ENCODE measurements at regions not wholly inside any gene's neighbourhood (a gene's known extent, or its start where the extent isn't known, plus 50 kb on each side); places are given as distances from the start of the nearest gene placed in this dataset.
A peak's percentile ranks its signal among the peaks of the same experiment; 100 is the strongest.

- no peak overlapping the region for H2AFZ ChIP-seq
- no peak overlapping the region for H3K27ac ChIP-seq
- no peaks in the 10 kb centered on the region for H3K9me3 ChIP-seq (ENCODE audit: low read depth)
- in situ Hi-C loops (cut with MboI), result no loop called here
- no peak for TF ChIP-seq EZH2phosphoT487 (IDR thresholded peaks at IDR 0.05; ENCODE audit: insufficient read depth, low read depth)
- TF ChIP-seq EZH2 (IDR thresholded peaks at IDR 0.05; ENCODE audit: insufficient read depth, poor library complexity, severe bottlenecking), result no peak
- H3K4me3 ChIP-seq, result no peak overlapping the region
- no peak overlapping the region for H3K4me2 ChIP-seq (ENCODE audit: unreplicated experiment)
- no peaks in the 10 kb centered on the region; the same call in 1 of the 2 replicates for H3K27me3 ChIP-seq (replicated peaks; ENCODE audit: insufficient read depth)
- H4K20me1 ChIP-seq (ENCODE audit: insufficient read depth), result no peaks in the 10 kb centered on the region
- no peaks in the 10 kb centered on the region for H3K4me1 ChIP-seq (ENCODE audit: insufficient read depth)
- 15 to 19% methylated on average over 5 of the region's 5 CpGs for WGBS, 2 experiments (ENCODE audit: low coverage in 1 of 2, low lambda C conversion rate in 2 of 2, missing lambda C conversion rate in 2 of 2)
- no peaks in the 10 kb centered on the region for H3K9me2 ChIP-seq (ENCODE audit: insufficient read depth)
- H3K9ac ChIP-seq, result no peak overlapping the region
- no peaks in the 10 kb centered on the region for H3K79me2 ChIP-seq (ENCODE audit: insufficient read depth)
- peak; percentile 16 for DNase-seq
- no peaks in the 10 kb centered on the region for H3F3A ChIP-seq (ENCODE audit: insufficient read depth)
- H3K36me3 ChIP-seq (ENCODE audit: low read depth), result no peaks in the 10 kb centered on the region
These were observed 120.6 kb upstream of the CDKN3 start for GRCh38 chr14:54275997-54276725.

GRCh38 chr14:54278087-54278486, 118.7 kb upstream of the CDKN3 start:
- H3K27me3 ChIP-seq (replicated peaks; ENCODE audit: insufficient read depth), result no peaks in the 10 kb centered on the region; the same call in none of the 2 replicates
- no peak overlapping the region for H3K4me3 ChIP-seq
- no peak for DNase-seq
- H3F3A ChIP-seq (ENCODE audit: insufficient read depth), result no peaks in the 10 kb centered on the region
- H4K20me1 ChIP-seq (ENCODE audit: insufficient read depth), result no peaks in the 10 kb centered on the region
- no peak overlapping the region for H3K4me2 ChIP-seq (ENCODE audit: unreplicated experiment)
- TF ChIP-seq EZH2phosphoT487 (IDR thresholded peaks at IDR 0.05; ENCODE audit: insufficient read depth, low read depth) (no peak), EZH2 (IDR thresholded peaks at IDR 0.05; ENCODE audit: insufficient read depth, poor library complexity, severe bottlenecking) (no peak)
- no peaks in the 10 kb centered on the region for H3K79me2 ChIP-seq (ENCODE audit: insufficient read depth)
- no peaks in the 10 kb centered on the region for H3K36me3 ChIP-seq (ENCODE audit: low read depth)
- H3K27ac ChIP-seq, result no peak overlapping the region
- in situ Hi-C loops (cut with MboI), result no loop called here
- H2AFZ ChIP-seq, result no peak overlapping the region
- H3K9ac ChIP-seq, result no peak overlapping the region
- H3K9me3 ChIP-seq (ENCODE audit: low read depth), result no peaks in the 10 kb centered on the region
- no peaks in the 10 kb centered on the region for H3K9me2 ChIP-seq (ENCODE audit: insufficient read depth)
- H3K4me1 ChIP-seq (ENCODE audit: insufficient read depth), result no peaks in the 10 kb centered on the region
- WGBS, 2 experiments (ENCODE audit: low coverage in 1 of 2, low lambda C conversion rate in 2 of 2, missing lambda C conversion rate in 2 of 2), result 42 to 45% methylated on average over 2 of the region's 2 CpGs

- no peaks in the 10 kb centered on the region for H4K20me1 ChIP-seq (ENCODE audit: insufficient read depth)
- H3K4me2 ChIP-seq (ENCODE audit: unreplicated experiment), result no peak overlapping the region
- in situ Hi-C loops (cut with MboI), result no loop called here
- H3K4me1 ChIP-seq (ENCODE audit: insufficient read depth), result no peaks in the 10 kb centered on the region
- WGBS, 2 experiments (ENCODE audit: low coverage in 1 of 2, low lambda C conversion rate in 2 of 2, missing lambda C conversion rate in 2 of 2), result 72 to 73% methylated on average over 7 of the region's 7 CpGs
- no peak overlapping the region for H3K27ac ChIP-seq
- no peak overlapping the region for H3K4me3 ChIP-seq
- TF ChIP-seq EZH2 (IDR thresholded peaks at IDR 0.05; ENCODE audit: insufficient read depth, poor library complexity, severe bottlenecking) (no peak), EZH2phosphoT487 (IDR thresholded peaks at IDR 0.05; ENCODE audit: insufficient read depth, low read depth) (no peak)
- H3K9me2 ChIP-seq (ENCODE audit: insufficient read depth), result no peaks in the 10 kb centered on the region
- H2AFZ ChIP-seq, result no peak overlapping the region
- H3F3A ChIP-seq (ENCODE audit: insufficient read depth), result no peaks in the 10 kb centered on the region
- peaks cover 1% of the 10 kb centered on the region for H3K27me3 ChIP-seq (replicated peaks; ENCODE audit: insufficient read depth)
- H3K9ac ChIP-seq, result no peak overlapping the region
- DNase-seq, result no peak
- H3K36me3 ChIP-seq (ENCODE audit: low read depth), result no peaks in the 10 kb centered on the region
- no peaks in the 10 kb centered on the region for H3K9me3 ChIP-seq (ENCODE audit: low read depth)
- no peaks in the 10 kb centered on the region for H3K79me2 ChIP-seq (ENCODE audit: insufficient read depth)
These were observed 118.0 kb upstream of the CDKN3 start for GRCh38 chr14:54278665-54279295.

- no peaks in the 10 kb centered on the region for H3K9me2 ChIP-seq (ENCODE audit: insufficient read depth)
- H3K36me3 ChIP-seq (ENCODE audit: low read depth), result no peaks in the 10 kb centered on the region
- H3K4me3 ChIP-seq, result no peak overlapping the region
- no peak overlapping the region for H2AFZ ChIP-seq
- WGBS, 2 experiments (ENCODE audit: low coverage in 1 of 2, low lambda C conversion rate in 2 of 2, missing lambda C conversion rate in 2 of 2), result 0 to 19% methylated on average over 2 of the region's 2 CpGs
- no peaks in the 10 kb centered on the region for H3K9me3 ChIP-seq (ENCODE audit: low read depth)
- H3K27me3 ChIP-seq (replicated peaks; ENCODE audit: insufficient read depth), result peaks cover 8% of the 10 kb centered on the region
- DNase-seq, result no peak
- H3K79me2 ChIP-seq (ENCODE audit: insufficient read depth), result no peaks in the 10 kb centered on the region
- H3K4me1 ChIP-seq (ENCODE audit: insufficient read depth), result no peaks in the 10 kb centered on the region
- TF ChIP-seq EZH2phosphoT487 (IDR thresholded peaks at IDR 0.05; ENCODE audit: insufficient read depth, low read depth) (no peak), EZH2 (IDR thresholded peaks at IDR 0.05; ENCODE audit: insufficient read depth, poor library complexity, severe bottlenecking) (no peak)
- H4K20me1 ChIP-seq (ENCODE audit: insufficient read depth), result no peaks in the 10 kb centered on the region
- in situ Hi-C loops (cut with MboI), result no loop called here
- H3K9ac ChIP-seq, result no peak overlapping the region
- H3F3A ChIP-seq (ENCODE audit: insufficient read depth), result no peaks in the 10 kb centered on the region
- no peak overlapping the region for H3K4me2 ChIP-seq (ENCODE audit: unreplicated experiment)
- H3K27ac ChIP-seq, result no peak overlapping the region
These were observed 114.0 kb upstream of the CDKN3 start for GRCh38 chr14:54282849-54283248.

All from GM23248 (cell line).